ENCODE measurements at regions not wholly inside any gene's neighbourhood (a gene's known extent, or its start where the extent isn't known, plus 50 kb on each side); places are given as distances from the start of the nearest gene placed in this dataset.
"Not testable (repeated sequence)": the region's sequence is repeated elsewhere in the genome, so short reads cannot be mapped to it uniquely, and the experiment has no call there.

DNA sequence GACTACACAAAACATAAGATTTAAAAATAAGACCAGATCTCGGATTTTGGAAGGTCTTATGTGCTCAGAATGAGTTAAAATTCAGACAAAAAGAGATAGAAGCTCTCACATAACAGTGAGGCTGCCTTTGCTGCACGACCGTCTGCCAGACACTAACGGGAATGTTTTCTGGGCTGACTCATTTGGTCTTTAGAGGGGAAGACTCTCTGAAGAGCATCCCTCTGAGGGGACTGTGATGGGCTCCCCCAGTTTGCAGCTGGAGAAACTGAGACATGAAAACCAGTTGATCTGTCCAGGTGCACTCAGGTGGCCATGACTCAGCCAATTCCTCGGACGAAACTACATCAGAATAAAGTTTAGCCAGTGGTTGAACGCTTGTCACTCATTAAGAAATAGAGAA lies 153.9 kb downstream of the RNASET2 start:
- DNase-seq: no peak

DNA sequence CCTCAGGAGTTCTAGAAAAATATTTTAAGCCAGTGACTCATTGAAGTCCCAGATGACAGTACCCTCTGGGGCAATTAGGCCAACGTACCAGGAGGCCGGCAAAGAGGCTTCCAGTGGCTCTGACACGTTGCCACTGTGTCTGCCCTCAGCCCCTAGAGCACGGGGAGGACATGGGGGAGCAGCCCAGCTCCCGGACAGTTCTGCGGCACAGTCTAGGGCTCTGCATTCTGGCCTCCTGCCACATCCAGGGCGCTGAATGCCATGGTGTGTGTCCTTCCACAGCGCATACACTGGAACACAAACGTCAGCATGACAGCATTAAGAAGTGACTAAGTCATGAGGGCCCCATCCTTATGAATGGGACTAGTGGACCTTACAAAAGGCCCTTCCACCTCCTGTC lies 156.2 kb downstream of the RNASET2 start:
- DNase-seq: no peak

DNA sequence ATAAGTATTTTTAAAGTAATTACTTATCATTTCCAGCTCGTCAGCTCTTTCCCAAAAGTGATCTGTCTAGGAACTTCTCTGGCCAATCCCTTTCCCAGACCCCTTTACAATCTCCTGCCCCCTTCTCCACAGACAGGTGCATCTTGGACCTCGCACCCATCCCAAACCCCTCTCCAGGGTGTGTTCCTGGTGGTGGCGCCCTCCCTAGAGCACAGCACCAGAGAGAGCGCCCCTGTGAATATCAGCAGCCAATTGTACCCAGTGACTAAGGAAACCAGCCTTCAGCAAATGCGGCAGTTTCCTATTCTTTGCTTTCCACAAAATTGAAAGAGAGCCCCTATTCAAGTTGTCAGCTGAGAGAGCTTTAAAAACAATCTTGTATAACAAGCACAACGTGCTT lies 157.7 kb downstream of the RNASET2 start:
- no peak for DNase-seq

DNA sequence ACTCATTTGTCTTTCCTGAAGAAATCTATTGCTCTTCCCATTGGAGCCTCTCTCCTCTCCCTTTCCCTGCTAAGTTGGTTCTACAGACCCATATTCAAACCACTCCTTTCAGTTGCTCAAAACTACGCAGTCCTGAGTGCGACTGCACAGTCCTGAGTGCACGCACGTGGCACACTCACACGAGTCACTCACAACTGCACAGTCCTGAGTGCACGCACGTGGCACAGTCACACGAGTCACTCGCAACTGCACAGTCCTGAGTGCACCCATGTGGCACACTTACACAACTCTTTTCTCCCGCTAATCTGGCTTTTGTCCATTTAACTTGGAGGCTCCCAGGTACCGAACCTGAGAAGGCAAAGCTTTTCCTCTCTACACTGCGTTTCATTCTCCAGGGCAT lies 159.7 kb downstream of the RNASET2 start:
- no peak for DNase-seq

DNA sequence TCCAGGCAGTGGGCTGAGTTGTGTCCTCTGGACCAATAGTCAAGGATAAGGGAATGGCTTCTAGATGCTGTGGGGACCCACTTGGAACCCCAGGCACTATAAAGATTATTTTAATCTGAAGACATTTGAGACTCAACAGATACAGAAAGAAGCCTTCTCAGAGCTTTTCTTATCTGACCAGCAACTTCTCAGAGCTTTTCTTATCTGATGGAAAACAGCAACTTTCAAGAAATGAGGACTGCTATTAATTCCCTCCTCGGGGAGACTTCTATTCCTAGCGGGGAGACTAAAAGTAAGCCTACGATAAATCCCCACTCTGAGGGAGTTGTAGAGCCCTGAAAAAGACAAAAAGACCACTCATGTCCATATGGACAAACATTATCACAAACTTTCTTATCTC lies 160.5 kb downstream of the RNASET2 start:
- no peak for DNase-seq

DNA sequence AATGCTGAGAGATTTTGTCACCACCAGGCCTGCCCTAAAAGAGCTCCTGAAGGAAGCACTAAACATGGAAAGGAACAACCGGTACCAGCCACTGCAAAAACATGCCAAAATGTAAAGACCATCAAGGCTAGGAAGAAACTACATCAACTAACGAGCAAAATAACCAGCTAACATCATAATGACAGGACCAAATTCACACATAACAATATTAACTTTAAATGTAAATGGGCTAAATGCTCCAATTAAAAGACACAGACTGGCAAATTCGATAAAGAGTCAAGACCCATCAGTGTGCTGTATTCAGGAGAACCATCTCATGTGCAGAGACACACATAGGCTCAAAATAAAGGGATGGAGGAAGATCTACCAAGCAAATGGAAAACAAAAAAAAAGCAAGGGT lies 163.8 kb upstream of the RPS6KA2 start:
- DNase-seq: not testable (repeated sequence)

DNA sequence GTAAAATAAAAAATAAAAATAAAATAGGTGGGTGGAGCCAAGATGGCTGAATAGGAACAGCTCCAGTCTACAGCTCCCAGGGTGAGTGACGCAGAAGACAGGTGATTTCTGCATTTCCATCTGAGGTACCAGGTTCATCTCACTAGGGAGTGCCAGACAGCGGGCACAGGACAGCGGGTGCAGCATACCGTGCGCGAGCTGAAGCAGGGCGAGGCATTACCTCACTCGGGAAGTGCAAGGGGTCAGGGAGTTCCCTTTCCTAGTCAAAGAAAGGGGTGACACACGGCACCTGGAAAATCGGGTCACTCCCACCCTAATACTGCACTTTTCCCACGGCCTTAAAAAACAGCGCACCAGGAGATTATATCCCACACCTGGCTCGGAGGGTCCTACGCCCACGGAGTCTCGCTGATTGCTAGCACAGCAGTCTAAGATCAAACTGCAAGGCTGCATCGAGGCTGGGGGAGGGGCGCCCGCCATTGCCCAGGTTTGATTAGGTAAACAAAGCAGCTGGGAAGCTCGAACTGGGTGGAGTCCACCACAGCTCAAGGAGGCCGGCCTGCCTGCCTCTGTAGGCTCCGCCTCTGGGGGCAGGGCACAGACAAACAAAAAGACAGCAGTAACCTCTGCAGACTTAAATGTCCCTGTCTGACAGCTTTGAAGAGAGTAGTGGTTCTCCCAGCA lies 161.9 kb upstream of the RPS6KA2 start:
- not testable (repeated sequence) for DNase-seq

DNA sequence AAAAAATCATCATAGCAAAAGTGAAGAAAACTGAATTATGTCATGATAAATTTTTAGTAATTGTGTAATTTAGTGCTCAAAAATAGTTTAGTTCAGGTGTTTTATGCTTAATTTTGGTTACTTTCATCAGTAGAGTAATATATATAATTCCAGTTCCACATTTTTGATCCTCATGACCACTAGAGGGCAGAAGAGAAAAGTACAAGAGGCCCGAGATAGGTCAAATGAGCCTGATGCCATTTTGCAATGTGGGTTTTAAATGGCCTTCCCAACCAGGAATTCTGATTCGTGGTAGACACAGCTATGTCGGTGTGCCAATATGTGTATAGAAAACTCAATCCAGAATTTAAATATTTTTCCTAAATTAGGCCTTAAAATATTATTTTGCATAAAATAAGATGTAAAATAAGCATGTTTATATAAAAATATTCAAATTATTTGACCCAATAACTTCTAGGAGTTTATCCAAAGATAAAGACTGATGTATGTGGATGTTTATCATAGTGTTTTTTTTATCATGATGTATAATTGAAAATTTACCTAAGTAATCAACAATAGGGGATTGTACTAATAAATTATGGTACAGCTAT lies 159.7 kb upstream of the RPS6KA2 start:
- peak; percentile 68 for DNase-seq

DNA sequence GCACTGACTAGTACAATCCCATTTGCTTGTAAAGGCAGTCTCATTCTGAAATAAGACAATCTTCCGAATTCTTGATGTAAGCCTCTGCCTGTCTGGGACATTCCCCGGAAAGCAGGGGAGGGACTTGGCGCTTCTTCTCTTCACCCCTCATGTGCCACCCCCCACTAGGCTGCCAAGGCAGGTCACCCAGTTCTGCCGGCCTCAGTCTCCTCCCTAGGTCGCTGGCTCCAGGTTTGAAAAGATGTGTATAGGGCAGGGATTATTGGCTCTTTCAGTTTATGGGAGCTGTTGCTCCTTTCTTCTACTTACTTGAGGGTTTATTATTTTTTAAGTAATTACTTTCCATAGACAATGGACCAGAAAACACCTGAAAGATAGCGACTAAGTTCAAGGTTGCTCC lies 158.1 kb upstream of the RPS6KA2 start:
- DNase-seq: no peak

DNA sequence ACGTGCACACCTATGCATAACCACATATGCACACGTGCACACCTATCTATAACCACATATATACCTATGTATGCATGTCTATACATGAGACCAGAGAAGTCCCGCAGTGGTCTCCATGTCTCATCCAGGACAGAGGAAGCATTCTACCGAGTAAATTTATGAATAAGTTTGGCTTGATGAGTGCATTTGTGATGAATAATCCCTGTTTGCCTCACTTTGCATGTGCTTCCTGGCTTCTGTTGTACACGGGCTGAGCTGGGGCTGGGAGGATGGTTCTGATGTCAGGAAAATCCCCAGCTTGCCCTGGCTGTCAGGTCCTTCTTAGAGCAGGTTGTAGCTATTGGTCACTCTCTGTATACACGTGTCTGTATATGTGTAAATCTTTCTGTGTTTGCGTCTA lies 157.6 kb upstream of the RPS6KA2 start:
- DNase-seq: no peak

DNA sequence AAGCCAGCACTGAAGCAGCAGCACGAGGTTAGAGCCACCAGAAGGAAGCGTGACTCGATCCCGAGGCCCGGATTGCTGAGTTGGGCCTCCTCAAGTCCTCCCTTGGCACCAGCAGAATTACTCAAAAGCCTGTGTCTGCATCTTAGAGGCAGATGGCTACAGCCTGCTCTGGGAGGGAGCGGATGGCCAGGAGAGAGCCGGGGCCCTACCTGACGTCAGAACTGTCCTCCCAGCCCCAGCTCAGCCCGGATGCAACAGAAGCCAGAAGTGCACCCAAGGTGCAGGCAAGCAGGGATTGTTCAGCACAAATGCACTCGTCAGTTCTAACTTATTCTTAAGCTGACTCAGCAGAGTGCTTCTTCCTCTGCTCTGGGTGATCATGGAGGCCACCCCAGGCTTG lies 155.5 kb upstream of the RPS6KA2 start:
- no peak for DNase-seq

DNA sequence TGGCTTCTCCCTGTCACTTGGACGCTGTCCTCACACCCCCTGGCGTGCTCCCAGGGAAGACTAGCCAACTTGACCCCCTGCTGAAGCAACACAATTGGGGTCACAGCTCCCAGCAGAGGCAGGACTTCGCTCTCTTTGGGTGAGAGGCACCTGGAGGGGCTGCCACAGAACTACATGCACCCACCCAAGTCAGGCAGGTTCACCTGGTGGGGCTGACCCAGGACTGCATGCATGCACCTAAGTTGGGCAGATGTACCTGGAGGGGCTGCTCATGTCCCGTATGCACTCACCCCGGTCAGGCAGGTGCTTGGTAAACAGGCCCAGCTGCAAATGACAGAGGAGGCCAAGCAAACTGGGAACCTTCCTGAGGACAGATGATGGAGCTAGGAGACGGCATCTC lies 154.3 kb upstream of the RPS6KA2 start:
- DNase-seq: no peak

DNA sequence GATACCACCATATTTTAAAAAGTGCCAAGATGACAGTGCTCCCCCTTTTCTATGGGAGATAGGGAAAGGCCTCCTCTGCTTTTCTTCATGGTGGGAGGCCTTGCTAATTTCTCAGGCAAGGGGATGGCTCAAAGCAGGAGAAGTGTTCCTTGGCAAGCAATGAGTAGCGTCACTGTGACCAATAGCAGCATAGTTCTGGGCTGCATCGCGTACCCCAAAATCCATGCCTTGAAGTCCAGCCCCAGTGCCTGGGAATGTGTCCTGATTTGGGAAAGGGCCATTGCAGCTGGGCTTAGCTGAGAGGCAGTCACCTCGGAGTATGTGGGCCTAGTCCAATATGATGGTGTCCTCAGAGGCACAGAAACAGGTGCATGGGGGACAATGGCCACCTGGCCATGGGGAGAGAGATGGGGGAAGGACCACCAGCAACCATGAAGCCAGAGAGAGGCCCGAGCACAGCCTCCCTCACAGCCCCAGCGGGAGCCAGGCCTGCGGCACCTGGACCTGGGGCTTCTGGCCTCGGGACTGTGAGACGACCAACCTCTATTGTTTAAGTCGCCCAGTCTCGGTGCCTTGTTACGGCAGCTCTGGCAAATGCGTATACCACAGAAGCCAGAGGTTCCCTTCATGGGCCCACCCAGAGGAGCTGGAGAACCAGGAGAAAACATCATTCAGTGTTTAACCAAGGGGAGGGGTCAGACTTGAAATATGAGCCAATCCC lies 153.1 kb upstream of the RPS6KA2 start:
- no peak for DNase-seq

DNA sequence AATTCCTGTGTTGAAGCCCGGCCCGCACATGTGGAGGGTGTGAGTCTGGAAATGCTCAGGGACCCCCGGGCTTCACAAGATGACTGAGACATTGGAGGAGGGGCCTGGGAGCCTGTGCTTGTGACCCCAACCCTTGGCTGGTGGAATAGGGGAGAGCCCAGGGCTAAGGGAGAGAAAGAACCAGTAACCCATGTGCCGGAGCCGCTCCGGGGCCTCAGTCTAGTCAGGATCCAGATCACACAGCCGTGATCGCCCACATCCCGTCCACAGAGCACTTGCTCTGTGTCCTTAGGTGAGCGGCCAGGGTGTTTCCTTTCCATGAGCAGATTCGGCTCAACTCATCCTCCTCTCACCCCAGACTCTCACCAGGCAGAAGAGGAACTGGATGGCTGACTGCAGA lies 152.3 kb upstream of the RPS6KA2 start:
- no peak for DNase-seq

DNA sequence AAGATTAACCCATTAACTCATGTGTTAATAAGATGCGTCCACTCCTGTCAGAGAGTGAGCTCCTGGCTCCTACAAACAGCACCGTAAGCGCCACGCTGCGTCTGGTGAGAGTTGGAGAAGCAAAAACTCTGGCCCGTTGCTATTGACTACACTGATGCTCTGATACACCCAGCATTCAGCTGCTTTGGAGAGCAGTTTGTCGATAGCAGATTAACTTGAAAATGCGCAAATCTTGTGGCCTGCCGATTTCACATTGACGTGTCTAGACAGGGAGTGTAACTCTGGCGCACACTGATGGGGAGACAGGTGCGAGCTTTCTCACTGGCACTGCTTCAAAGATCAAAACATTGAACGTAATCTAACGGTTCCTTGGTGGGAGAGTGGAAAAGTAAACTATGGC lies 151.7 kb upstream of the RPS6KA2 start:
- no peak for DNase-seq

DNA sequence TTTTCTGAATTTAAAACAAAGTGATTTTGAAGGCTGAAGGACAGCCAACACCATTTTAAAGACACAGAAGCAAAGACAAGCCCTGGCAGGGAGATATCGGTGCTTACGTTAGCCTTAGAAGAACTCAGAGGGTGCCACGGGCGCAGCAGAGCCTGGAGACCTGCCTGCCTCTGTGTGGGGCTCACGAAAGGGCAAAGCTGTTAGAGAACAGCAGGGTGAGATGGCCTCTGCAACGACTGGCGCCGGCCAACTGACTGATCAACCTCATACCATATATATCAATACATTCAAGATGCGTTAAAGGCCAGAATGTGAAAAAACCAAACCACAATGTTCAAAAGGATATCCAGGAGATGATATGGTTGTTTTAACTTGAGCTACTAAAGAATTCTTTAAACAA lies 151.0 kb upstream of the RPS6KA2 start:
- DNase-seq: no peak

DNA sequence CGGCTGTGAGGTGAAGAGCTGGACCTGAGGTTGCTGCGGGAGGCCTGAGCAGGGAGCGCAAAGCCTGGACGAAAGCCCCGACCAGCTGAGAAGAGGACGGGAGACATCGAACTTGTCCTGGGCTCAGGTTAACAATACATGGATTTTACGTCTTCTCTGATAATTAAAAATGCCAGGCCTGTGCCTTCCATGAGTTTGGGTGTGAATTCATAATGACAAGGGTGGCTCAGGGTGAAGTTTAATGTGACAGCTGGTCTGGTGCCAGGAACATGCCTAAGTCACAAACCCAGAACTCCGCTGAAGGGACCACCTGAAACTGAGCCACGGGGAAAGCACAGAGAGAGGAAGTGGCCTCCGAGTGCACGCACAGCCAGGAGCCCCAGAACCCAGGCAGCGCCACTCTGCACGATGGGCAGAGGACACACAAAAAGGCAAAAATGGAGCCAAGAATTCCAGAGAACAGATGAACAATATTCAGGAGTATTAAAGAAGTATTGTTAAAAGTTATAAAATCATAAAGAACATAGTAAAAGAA lies 150.1 kb upstream of the RPS6KA2 start:
- no peak for DNase-seq

DNA sequence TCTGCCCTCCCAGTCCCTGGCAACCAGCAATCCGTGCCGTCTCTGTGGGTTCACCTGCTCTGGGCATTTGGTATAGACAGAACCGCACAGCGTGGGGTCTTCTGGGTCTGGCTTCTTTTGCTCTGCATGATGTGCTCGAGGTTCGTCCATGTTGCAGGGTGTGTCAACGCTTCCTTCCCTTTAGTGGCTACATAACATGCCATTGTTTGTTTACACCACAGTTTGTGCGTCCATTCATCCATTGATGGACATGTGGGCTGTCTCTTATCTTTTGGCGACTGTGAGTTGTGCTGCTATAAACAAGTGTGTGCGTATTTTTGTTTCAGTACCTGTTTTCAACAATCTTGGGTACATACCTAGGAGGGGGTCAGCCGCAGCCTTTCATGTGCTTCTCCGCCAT lies 149.5 kb upstream of the RPS6KA2 start:
- no peak for DNase-seq

DNA sequence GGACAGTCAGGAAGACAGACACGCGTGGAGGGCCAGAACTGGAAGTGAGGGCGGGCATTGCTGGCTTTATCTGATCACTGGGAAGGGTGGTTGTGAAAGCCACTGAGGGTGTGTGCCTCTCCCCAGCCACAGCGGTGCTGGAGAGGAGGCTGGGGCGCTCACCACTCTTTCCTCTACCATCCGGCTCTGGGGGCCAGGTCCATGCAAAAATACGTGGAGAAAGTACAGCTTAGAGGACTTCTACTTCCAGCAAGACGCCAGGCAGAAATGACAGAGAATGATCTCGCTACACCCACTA lies 148.8 kb upstream of the RPS6KA2 start:
- DNase-seq: no peak

DNA sequence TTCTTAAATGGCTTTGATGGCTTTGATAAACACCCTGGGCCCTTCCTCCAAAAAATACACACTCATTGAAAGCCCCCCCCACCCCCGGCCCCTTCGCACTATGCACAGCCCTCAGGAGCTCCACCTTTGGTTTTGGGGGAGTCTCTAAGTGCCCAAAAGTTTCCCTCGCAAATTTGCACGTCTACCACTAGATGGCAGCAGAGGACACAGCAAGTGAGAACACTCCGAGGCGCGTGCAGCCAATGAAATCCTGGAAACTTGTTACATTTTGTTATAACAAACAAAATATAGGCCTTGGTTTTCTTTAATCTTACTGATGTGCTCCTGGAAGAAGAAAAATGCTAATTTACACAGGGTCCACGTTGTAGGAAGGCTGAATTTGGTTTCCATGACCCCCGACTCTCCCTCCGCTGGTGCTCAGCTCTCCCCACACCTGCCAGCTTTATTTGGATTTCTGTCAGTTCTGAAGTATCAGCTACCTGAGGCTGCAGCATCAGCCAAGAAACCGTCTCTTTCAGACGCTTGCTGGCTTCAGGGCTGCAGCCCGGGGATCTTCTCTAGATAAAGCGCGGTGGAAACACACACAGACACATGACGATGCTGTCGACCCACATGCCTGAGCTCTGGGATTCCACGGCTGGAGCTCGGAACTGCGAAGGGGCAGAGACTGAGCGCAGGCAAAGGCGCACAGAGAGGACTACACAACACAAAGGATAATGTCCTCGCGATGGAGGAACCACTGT lies 148.3 kb upstream of the RPS6KA2 start:
- peak; percentile 38 for DNase-seq

DNA sequence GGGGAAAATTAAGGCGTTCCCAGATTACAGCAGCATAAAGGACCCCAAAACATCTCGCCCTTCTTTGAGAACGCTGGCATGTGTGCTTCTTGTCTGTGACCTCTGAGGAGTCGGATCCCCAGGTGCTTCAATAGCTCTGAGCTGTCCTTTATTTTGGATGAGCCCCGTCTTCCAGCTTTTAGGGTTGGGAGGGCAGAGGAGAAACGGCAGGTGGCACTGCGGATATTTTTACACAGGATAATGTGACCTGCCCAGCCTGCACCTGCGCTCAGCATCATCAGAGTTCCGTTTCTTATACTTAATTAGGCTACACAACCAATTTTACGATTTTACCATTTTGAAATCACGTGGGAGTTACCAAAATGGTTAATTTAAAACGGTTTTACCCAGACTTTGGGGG lies 147.7 kb upstream of the RPS6KA2 start:
- no peak for DNase-seq

DNA sequence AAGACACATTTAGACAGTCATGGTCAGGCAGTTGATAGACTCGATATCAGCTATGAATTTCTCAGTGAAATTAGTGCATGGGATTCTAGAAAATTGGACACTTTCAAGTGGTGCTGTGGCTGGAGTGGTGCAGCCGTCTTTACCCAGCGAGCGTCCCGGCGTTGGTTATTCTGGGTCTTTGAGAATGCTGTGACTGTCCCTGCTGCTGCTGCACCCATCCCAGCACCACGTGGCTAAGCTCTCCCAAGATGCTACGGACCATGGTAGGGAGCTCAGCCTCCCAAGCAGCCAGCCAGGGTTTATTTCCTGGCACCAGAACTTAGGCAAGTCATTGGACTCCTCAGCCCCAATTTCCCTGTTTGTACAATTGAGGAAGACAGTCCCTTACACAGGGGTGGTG lies 147.2 kb upstream of the RPS6KA2 start:
- no peak for DNase-seq

DNA sequence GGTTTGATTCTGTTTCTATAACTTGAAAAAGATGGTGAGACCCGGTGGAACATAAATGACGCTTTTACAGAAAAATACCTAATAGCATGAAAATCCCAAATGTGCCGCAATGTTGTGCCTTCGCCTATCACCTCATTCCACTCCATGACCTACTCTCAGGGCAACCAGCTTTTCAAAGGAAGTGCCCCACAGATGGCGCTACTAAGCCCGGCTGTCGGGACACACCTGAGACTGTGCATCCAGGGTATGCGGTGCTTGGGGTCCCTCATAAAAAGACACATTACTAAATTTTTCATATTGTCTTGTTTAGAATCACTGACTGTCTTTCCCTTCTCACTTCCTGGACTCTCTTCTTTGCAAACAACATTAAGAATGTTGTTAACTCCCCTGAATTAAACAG lies 145.5 kb upstream of the RPS6KA2 start:
- DNase-seq: no peak

DNA sequence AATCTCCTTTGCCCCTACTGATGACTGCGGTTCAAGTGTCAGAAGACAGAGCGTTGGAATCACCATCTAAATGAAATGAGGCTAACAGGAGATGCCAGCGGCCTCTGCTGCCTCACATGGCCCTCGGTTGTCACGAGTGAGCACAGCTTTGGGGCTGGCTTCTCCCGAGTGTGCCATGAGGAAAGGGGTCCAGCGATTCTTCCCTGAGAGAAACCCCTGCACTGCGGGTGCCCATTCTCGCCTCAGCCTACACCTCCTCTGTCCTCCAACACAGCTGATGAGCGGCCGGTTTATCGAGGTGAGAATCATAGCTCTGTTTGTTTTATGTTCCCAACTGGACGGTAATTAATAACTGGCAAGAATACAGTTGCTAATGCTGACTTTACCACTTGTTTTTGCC lies 144.7 kb upstream of the RPS6KA2 start:
- no peak for DNase-seq
